Fibroblast of skin of abdomen (primary cell): ENCODE measurements at regions not wholly inside any gene's neighbourhood (a gene's known extent, or its start where the extent isn't known, plus 50 kb on each side); places are given as distances from the start of the nearest gene placed in this dataset.

Experiments
- DNase-seq: peaks from one replicate; pipeline ENCODE4 v3.0.0-alpha.2; 2013

- no peak for DNase-seq
Measured at GRCh38 chr20:48265791-48266190, 480.5 kb upstream of the SULF2 start.

- no peak for DNase-seq
Measured at GRCh38 chr20:48262955-48263354, 477.7 kb upstream of the SULF2 start.

GRCh38 chr20:48262466-48262865 is 477.2 kb upstream of the SULF2 start:
- no peak for DNase-seq

- no peak for DNase-seq
Measured at GRCh38 chr20:48261398-48261910, 476.2 kb upstream of the SULF2 start.

GRCh38 chr20:48260129-48260756 is 475.0 kb upstream of the SULF2 start:
- DNase-seq, result no peak

DNA sequence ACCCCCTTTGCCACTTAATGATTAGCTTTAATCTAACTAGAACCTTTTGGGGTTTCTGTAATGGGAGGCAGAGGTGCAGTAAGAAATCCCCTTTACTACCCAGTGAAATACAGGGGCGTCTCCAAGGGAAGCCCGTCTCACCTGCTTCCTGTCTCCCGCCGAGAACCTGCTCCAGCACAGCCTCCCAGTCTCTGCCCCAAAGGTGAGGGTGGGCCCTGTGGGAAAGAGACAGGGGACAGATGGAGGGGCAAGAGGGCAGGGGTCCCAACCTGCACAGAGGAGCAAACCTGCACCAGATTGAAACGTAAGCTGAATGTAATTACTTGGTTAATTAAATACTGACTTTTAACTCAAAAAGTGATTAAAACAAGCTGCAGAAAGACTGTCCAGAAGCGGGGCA is 474.2 kb upstream of the SULF2 start:
- DNase-seq, result no peak

DNA sequence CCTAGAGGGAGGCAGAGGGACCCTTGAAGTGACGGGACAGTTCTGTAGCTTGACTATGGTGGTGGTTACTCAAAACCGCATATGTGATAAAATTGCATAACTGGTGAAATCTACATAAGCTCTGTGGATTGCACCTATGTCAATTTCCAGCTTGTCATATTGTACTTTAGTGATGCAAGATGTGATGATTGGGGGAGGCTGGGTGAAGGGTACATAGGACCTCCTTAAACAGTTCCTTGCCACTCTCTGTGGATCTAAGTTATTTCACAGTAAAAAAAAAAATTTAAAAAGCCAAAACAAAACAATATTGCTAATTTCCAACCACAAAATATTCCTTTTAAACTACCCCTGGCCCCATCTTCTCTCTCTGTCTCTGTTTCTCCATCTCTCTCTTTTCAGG is 472.6 kb upstream of the SULF2 start:
- no peak for DNase-seq

- DNase-seq, result no peak
Measured at GRCh38 chr20:48247961-48248360, 462.7 kb upstream of the SULF2 start.

DNA sequence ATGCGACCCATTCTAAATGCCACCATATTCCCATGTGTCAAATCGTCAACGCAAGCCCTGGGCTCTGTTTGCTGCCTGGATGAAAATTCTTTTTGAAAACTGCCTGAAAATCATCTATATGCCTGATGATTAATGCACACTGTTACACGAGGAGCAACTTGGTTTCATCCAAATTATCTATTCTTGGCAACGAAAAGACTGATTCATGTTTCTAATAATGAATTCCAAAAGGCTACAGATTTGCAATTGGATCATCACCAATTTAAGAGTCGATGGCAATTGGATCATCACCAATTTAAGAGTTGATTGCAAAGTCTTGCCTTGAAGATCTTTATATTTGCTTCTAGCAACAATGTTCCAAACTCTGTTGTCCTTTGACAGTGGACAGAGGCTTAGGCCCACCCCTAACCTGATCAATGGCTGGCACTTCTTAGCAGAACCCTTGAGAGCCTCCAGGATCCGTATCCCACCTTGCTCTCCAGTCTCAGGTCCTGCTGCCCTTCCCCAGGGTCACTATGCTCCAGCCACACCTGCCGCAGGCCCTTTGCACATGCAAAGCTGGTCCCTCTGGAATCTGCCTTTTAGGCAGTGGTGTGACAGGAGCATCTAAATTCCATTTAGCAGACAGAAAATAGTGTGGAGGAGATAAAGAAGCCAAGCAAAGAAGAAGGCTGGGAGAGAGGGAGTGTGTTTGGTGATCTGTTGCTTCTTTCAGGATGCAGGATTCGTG is 460.9 kb upstream of the SULF2 start:
- peak; percentile 49 for DNase-seq

DNA sequence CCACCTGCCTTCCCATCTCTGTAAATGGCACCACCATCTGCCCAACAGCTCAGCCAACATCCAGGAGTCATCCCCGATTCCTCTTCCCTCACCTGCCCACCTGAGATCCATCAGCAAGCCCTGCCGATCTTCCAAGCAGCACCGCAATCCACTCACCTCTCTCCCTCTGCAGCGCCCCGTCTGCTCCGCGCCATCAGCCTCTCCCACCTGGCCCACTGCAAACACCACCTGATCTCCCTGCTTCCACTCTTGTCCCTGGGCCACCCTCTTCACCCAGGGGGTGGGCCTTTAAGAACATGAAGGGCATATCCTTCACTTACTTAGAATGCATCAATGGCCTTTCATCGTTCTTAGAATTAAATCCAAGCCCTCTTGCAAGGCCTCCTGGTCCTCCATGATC is 457.3 kb upstream of the SULF2 start:
- no peak for DNase-seq

GRCh38 chr20:48241482-48241881 is 456.2 kb upstream of the SULF2 start:
- DNase-seq, result no peak

DNA sequence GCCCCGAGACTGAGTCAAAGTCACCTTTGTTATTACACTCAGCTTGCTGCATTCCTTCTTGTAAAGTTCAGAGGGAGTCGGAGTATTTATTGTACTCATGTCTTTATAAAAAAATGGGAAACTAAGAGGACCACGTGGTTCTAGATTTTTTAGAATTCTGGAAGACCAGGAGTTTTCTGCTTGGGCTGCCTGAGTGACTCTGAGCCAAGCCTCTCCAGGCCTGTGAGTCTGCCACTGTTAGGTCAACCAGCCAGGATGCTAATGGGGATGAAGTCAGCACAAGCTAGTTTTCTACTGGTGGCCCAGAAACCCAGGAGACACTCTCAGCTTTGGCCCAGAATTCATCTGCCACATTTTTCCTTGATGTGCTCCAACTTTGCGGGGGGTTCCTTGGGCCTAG is 453.5 kb upstream of the SULF2 start:
- DNase-seq, result peak; percentile 31

- peak; percentile 82 for DNase-seq
Measured at GRCh38 chr20:48238326-48238725, 453.0 kb upstream of the SULF2 start.

GRCh38 chr20:48236000-48236970 is 451.0 kb upstream of the SULF2 start:
- no peak for DNase-seq

DNA sequence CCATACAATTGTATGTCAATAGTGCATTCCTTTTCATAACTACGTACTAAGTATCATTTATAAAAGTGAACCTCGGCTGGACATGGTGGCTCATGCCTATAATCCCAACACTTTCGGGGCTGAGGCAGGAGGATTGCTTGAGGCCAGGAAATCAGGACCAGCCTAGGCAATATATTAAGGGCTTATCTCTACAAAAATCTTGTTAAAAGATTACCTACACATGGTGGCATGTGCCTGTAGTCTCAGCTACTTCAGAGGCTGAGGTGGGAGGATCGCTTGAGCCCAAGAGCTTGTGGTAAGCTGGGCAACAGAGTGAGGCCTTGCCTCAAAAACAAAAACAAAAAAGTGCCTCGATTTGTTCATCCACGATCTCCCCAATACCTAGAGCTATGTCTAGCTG is 449.7 kb upstream of the SULF2 start:
- no peak for DNase-seq

DNA sequence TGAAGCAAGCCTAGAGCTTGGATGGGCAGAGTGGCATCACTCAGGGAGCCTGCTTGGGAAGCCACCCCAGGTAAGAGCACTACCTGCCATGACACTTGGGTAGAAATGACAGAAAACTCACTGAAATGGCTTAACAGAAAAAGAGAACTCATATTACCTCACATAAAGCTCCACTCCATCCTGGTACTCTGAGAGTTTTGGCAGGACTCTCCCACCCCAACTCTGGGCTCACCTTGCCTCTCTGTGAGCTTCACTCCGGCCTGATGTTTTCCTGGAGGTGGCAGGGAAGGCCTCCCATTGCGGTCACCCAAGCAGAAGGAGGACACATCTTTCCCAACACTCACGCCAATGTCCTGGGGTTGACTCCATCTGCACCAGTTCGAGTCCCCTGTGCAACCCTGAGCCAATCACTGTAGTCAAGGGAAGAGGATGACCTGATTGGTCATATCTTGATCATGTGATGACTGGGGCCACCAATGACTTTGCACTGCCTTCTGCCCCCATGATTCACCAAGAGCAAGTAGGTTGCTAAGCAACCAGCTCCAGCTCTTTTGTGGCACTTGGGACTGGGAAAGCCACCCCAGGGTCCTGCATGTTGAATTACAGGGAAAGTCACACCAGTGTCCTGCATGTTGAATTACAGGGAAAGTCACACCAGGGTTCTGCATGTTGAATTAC is 446.1 kb upstream of the SULF2 start:
- DNase-seq, result no peak

DNA sequence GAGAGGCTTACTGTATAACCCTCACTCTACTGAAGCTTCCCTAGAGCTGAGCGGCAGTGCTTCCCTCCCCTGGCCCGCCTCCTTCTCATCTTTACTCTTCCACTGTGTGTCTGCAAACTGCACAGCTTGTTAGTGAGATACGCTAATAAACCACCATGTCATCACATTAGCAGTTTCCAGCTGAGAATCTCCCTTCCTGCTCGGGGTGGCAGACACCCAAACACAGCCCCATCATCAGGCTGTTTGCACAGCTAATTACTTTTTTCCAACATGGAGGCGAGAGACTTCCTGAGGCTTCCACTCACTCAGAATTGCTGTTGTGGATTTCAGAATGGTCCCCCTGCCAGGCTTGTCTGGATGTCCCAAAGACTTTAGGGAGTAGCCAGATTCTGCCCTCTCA is 444.9 kb upstream of the SULF2 start:
- peak; percentile 15 for DNase-seq

- DNase-seq, result no peak
Measured at GRCh38 chr20:48227381-48227780, 442.1 kb upstream of the SULF2 start.

- DNase-seq, result no peak
Measured at GRCh38 chr20:48226642-48227041, 441.4 kb upstream of the SULF2 start.

DNA sequence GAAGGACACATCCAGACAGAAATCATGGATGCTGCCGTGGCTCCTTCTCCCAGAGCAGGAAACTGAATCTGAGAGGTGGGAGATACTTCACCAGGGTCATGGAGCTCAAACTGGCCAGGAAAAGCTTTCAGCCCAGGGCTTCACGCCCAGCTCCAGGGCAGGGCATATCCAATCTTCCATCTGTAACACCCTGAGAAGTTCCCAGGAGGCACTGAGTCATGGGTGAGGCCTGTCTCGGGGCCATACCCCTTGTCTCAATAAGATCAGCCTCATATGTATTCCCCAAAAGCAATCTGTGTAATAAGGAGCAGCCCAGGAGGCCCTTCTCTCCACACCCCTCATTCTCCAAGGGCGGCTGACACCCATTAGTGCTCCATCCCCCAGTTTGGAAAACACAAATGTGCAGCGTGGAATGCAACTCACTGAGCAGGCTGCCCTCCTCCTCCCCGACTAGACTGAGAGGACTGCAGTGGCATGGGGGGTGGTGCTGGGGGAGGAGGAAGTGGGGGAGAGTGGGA is 439.3 kb upstream of the SULF2 start:
- DNase-seq, result peak; percentile 32

- DNase-seq, result no peak
Measured at GRCh38 chr20:48223715-48224114, 438.4 kb upstream of the SULF2 start.

DNA sequence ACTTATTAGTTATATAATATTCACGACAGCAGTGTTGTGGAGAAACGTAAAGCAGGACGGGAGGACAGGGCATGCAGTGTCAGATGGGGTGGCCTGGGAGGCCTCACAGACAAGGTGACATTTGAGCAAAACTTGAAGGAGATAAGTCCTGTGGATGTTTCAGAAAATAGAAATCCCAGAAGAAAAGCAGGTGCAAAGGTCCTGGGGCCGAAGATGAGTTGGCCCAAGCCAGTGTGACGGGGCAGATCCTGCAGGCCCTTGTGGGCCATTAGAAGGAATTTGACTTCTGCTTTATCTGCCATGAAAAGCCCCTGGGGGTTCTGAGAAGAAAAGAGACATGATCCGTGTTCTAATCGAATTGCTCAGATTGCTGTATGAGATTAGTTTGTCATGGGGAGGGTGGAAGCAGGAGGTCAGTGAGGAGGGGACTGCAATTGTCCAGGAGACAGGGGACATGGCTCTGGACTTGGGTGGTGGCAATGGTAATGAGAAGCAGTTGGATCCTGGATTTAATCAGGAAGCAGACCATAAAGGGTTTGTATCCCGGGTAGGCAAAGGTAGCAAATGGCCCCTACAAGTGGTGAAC is 437.4 kb upstream of the SULF2 start:
- no peak for DNase-seq
